Testis (tissue), 2 donors: ENCODE measurements at regions not wholly inside any gene's neighbourhood (a gene's known extent, or its start where the extent isn't known, plus 50 kb on each side); places are given as distances from the start of the nearest gene placed in this dataset.

Source experiments
- DNase-seq: peaks from one replicate; pipeline ENCODE4 v3.0.0-alpha.2; 2019
- H3K27ac ChIP-seq, 2 donors: fragments of 200-600 bp; sonication (generic); one replicate each; pipeline ENCODE4 v1.5.1; 2019
- H3K27me3 ChIP-seq: fragments of 200-600 bp; sonication (generic); one replicate; pipeline ENCODE4 v1.5.1; 2019
- H3K36me3 ChIP-seq: fragments of 200-600 bp; sonication (generic); one replicate; pipeline ENCODE4 v1.5.1; 2017; ENCODE audit warnings: low read depth; ENCODE audit errors: missing control alignments
- H3K4me1 ChIP-seq: fragments of 200-600 bp; sonication (generic); one replicate; pipeline ENCODE4 v1.5.1; 2019
- H3K4me3 ChIP-seq, 2 donors: fragments of 200-600 bp; sonication (generic); one replicate each; pipeline ENCODE4 v1.5.1; 2017 to 2019
- H3K9me3 ChIP-seq: fragments of 200-600 bp; sonication (generic); one replicate; pipeline ENCODE4 v1.5.1; 2017
- POLR2A ChIP-seq: fragments of 450-650 bp; IDR thresholded peaks from one replicate; pipeline ENCODE4 v1.6.1; 2017; ENCODE audit warnings: antibody characterized with exemption, mild to moderate bottlenecking, moderate library complexity
- WGBS, 2 donors: methylation state at CpG; one replicate each; pipeline ENCODE4 v1.1.5; 2018; 5-methylcytosine and 5-hydroxymethylcytosine counted together
- intact Hi-C: fragments of 100-400 bp; cut with DNase I; formaldehyde crosslinking; loops from one replicate; pipeline ENCODE4 v1.15.1; 2023; ENCODE audit warnings: low total_unique reads
- TF ChIP-seq, protein P1 (sequence below), 3 experiments: fragments of 450-650 bp in 2 of 3; fragments of 200-600 bp in 1 of 3; sonication (generic) in 1 of 3; IDR thresholded peaks; one replicate each; pipeline ENCODE4 v1.5.1; 2016 to 2019; ENCODE audit warnings: antibody characterized with exemption in 3 of 3, mild to moderate bottlenecking in 2 of 3, moderate library complexity in 1 of 3

- DNase-seq = no peak
- H3K4me1 ChIP-seq = no peaks in the 10 kb centered on the region
- no peaks in the 10 kb centered on the region for H3K36me3 ChIP-seq
- no peaks in the 10 kb centered on the region for H3K9me3 ChIP-seq
- H3K27ac ChIP-seq = no peak overlapping the region
- H3K27me3 ChIP-seq = no peaks in the 10 kb centered on the region
- intact Hi-C loops = no loop called here
- H3K4me3 ChIP-seq = no peak overlapping the region
- 55 to 59% methylated on average over 13 of the region's 13 CpGs for WGBS, 2 donors
- TF ChIP-seq, protein P1, sequence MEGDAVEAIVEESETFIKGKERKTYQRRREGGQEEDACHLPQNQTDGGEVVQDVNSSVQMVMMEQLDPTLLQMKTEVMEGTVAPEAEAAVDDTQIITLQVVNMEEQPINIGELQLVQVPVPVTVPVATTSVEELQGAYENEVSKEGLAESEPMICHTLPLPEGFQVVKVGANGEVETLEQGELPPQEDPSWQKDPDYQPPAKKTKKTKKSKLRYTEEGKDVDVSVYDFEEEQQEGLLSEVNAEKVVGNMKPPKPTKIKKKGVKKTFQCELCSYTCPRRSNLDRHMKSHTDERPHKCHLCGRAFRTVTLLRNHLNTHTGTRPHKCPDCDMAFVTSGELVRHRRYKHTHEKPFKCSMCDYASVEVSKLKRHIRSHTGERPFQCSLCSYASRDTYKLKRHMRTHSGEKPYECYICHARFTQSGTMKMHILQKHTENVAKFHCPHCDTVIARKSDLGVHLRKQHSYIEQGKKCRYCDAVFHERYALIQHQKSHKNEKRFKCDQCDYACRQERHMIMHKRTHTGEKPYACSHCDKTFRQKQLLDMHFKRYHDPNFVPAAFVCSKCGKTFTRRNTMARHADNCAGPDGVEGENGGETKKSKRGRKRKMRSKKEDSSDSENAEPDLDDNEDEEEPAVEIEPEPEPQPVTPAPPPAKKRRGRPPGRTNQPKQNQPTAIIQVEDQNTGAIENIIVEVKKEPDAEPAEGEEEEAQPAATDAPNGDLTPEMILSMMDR (IDR thresholded peaks at IDR 0.05) = no peak
- TF ChIP-seq POLR2A = no peak
Observed at GRCh38 chr6:121932076-121932991, 467.1 kb upstream of the HSF2 start.

DNA sequence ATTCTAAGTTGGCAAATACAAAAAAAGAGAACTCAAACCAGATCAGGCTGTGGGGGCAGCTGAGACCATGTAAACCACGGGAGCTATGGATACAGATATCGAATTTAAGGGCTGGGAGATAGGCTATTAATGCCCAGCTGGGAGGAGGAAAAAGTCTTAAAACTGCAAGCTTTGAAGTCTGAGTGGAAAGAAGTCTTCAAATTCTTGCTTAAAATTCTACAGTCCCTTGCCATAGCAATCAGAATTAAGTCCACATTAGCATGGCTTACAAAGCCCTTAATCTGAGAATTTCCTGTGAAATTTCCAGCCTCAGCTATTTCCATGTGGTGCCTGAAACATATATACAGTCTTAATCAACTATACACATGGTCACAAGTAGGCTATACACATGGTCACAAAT is 465.0 kb upstream of the HSF2 start:
- no peaks in the 10 kb centered on the region for H3K27me3 ChIP-seq
- H3K27ac ChIP-seq = no peak overlapping the region
- no peaks in the 10 kb centered on the region for H3K4me1 ChIP-seq
- no peaks in the 10 kb centered on the region for H3K9me3 ChIP-seq
- intact Hi-C loops = no loop called here
- DNase-seq = no peak
- no peaks in the 10 kb centered on the region for H3K36me3 ChIP-seq
- TF ChIP-seq, protein P1 (IDR thresholded peaks at IDR 0.05) = no peak
- TF ChIP-seq POLR2A = no peak
- WGBS, 2 donors = 65 to 74% methylated on average over 2 of the region's 2 CpGs
- H3K4me3 ChIP-seq = no peak overlapping the region

GRCh38 chr6:121940728-121941127 is 458.7 kb upstream of the HSF2 start:
- no peak for DNase-seq
- intact Hi-C loops = no loop called here
- Histone ChIP-seq H3K27me3 (no peaks in the 10 kb centered on the region), H3K4me3 (no peak overlapping the region), H3K9me3 (no peaks in the 10 kb centered on the region), H3K36me3 (no peaks in the 10 kb centered on the region), H3K27ac (no peak overlapping the region), H3K4me1 (no peaks in the 10 kb centered on the region)
- 84 to 87% methylated on average over 2 of the region's 2 CpGs for WGBS, 2 donors
- TF ChIP-seq, protein P1 (IDR thresholded peaks at IDR 0.05) = no peak
- TF ChIP-seq POLR2A = no peak

DNA sequence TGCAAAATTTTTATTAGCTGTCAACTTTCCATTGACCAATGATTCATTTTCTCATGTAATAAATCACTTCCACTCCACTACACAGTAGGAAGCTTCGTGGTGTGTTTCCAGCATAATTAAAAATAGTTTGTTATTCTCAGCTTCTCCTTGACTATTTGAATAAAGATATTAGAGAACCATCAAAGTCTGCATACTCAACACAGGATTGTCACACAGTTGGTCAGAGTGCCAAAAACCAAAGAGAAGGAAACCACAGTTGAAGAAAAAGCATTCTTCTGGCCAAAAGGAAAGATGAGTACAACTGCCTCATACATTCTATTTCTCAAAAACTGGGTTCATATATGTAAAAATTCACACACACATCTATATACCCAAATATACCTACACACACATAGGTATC is 455.1 kb upstream of the HSF2 start:
- no peak for TF ChIP-seq POLR2A
- TF ChIP-seq, protein P1 (IDR thresholded peaks at IDR 0.05) = no peak
- WGBS, 2 donors = 56 to 70% methylated on average over 1 of the region's 1 CpG
- Histone ChIP-seq H3K27ac (no peak overlapping the region), H3K4me1 (no peaks in the 10 kb centered on the region), H3K4me3 (no peak overlapping the region), H3K36me3 (no peaks in the 10 kb centered on the region), H3K27me3 (no peaks in the 10 kb centered on the region), H3K9me3 (no peaks in the 10 kb centered on the region)
- intact Hi-C loops = no loop called here
- DNase-seq = no peak

DNA sequence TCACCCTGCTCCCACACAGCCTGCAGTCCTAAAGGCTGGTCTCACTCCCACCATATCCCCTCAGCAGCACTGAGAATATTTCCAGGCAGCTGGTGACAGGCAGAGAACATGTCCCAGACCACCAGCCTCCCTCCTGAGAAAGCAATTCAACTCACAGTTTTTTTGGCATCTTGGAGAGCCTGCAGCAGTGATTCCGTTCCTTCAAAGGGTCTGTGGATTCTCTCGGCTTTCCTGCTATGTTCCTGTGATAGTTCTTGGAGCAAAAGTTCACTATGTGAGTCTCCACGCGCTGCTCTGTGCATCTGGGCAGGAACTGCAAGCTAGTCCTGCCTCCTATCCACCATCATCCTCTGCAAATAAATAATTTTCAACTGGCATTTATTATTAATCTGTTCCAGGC is 448.3 kb upstream of the HSF2 start:
- DNase-seq = no peak
- TF ChIP-seq, protein P1 (IDR thresholded peaks at IDR 0.05) = no peak
- TF ChIP-seq POLR2A = no peak
- no peaks in the 10 kb centered on the region for H3K27me3 ChIP-seq
- H3K4me1 ChIP-seq = no peaks in the 10 kb centered on the region
- no peak overlapping the region for H3K4me3 ChIP-seq
- H3K27ac ChIP-seq = no peak overlapping the region
- 62 to 66% methylated on average over 4 of the region's 4 CpGs for WGBS, 2 donors
- intact Hi-C loops = no loop called here
- H3K9me3 ChIP-seq = no peaks in the 10 kb centered on the region
- no peaks in the 10 kb centered on the region for H3K36me3 ChIP-seq
